H1 (cell line): ENCODE measurements at regions not wholly inside any gene's neighbourhood (a gene's known extent, or its start where the extent isn't known, plus 50 kb on each side); places are given as distances from the start of the nearest gene placed in this dataset.

Experiments used
- CTCF ChIA-PET: fragments of 300-600 bp; sonication (Branson Sonifier 250); formaldehyde crosslinking; loops from one replicate; lab custom pipeline; 2021; ENCODE audit not compliant: partially characterized antibody; lab: Charles Lee
- POLR2A ChIA-PET: fragments of 300-600 bp; sonication (Branson Sonifier 250); formaldehyde crosslinking; loops from one replicate; lab custom pipeline; 2021; ENCODE audit warnings: inconsistent platforms; ENCODE audit not compliant: partially characterized antibody; lab: Charles Lee
- DNase-seq, 2 experiments: peaks; one replicate each; pipeline versions ENCODE4 v3.0.0 to v3.0.0-alpha.2; 2010 to 2022; ENCODE audit warnings: low spot score in 2 of 2, low read depth in 1 of 2, mixed read lengths in 1 of 2
- FAIRE-seq: peaks from 2 replicates; lab custom pipeline; 2011; peaks lifted over from hg19 to GRCh38; lab: Jason Lieb, UNC
- H2AFZ ChIP-seq: 2 replicates; pipeline ENCODE4 v1.8.1; 2012; ENCODE audit warnings: low read length, inconsistent platforms
- H2AK5ac ChIP-seq: 2 replicates; pipeline ENCODE4 v1.6.1; 2013; ENCODE audit warnings: low read depth, low read length
- H2BK120ac ChIP-seq: replicated peaks from 2 replicates; pipeline ENCODE3; 2013; ENCODE audit warnings: low read depth, low read length, inconsistent platforms
- H2BK12ac ChIP-seq: 2 replicates; pipeline ENCODE4 v1.6.1; 2013; ENCODE audit warnings: low read depth, low read length
- H2BK15ac ChIP-seq: 2 replicates; pipeline ENCODE4 v1.6.1; 2013; ENCODE audit warnings: low read length
- H2BK20ac ChIP-seq: 2 replicates; pipeline ENCODE4 v1.6.1; 2013; ENCODE audit warnings: low read length
- H2BK5ac ChIP-seq: 2 replicates; pipeline ENCODE4 v1.6.1; 2013; ENCODE audit warnings: low read depth, low read length
- H3K14ac ChIP-seq: 2 replicates; pipeline ENCODE4 v1.6.1; 2013; ENCODE audit warnings: inconsistent platforms; ENCODE audit not compliant: insufficient read length
- H3K18ac ChIP-seq: 2 replicates; pipeline ENCODE4 v1.6.1; 2013; ENCODE audit warnings: low read length; ENCODE audit errors: extremely low read depth
- H3K23ac ChIP-seq: 2 replicates; pipeline ENCODE4 v1.6.1; 2013; ENCODE audit warnings: inconsistent platforms; ENCODE audit not compliant: insufficient read length
- H3K23me2 ChIP-seq: 2 replicates; pipeline ENCODE4 v1.6.1; 2013; ENCODE audit warnings: low read depth, low read length
- H3K27ac ChIP-seq: 2 replicates; pipeline ENCODE4 v1.6.1; 2011; ENCODE audit warnings: low read depth, low read length, inconsistent platforms
- H3K27me3 ChIP-seq, 4 experiments: replicated peaks in 1 of 4; 1 replicate in 1 of 4; 2 replicates in 3 of 4; pipeline versions ENCODE4 v1.6.1 to v1.8.1; 2011 to 2013; ENCODE audit warnings: low read length in 3 of 4, mild to moderate bottlenecking in 3 of 4, inconsistent platforms in 2 of 4, mixed read lengths in 2 of 4, moderate library complexity in 1 of 4; ENCODE audit not compliant: control insufficient read depth in 3 of 4, insufficient read depth in 3 of 4; ENCODE audit errors: extremely low read depth in 1 of 4
- H3K36me3 ChIP-seq, 4 experiments: 2 replicates each; pipeline versions ENCODE4 v1.6.1 to v1.8.1; 2011 to 2013; ENCODE audit warnings: mild to moderate bottlenecking in 4 of 4, low read length in 3 of 4, moderate library complexity in 2 of 4, control low read depth in 1 of 4, inconsistent platforms in 1 of 4; ENCODE audit not compliant: insufficient read depth in 4 of 4, control insufficient read depth in 2 of 4
- H3K4ac ChIP-seq: replicated peaks from 2 replicates; pipeline ENCODE3; 2013; ENCODE audit warnings: low read length, low read depth, mixed read lengths, inconsistent platforms; ENCODE audit not compliant: insufficient read length
- H3K4me1 ChIP-seq, 4 experiments: replicated peaks in 1 of 4; 1 replicate in 1 of 4; 2 replicates in 3 of 4; pipeline versions ENCODE4 v1.6.1 to v1.8.1; 2011 to 2013; ENCODE audit warnings: low read length in 3 of 4, inconsistent platforms in 2 of 4, mixed read lengths in 1 of 4; ENCODE audit not compliant: insufficient read depth in 4 of 4, control insufficient read depth in 3 of 4
- H3K4me2 ChIP-seq, 2 experiments: 2 replicates each; pipeline versions ENCODE4 v1.6.1 to v1.8.1; 2011 to 2013; ENCODE audit warnings: low read depth in 2 of 2, low read length in 2 of 2, control low read depth in 1 of 2, inconsistent platforms in 1 of 2, mild to moderate bottlenecking in 1 of 2; ENCODE audit not compliant: insufficient read depth in 1 of 2
- H3K4me3 ChIP-seq, 4 experiments: fragments of 200-600, 300-600 bp in 1 of 4; sonication (generic), shearing (Covaris generic), sonication (Bioruptor Twin) in 1 of 4; 2 replicates each; pipeline versions ENCODE4 v1.5.1 to v1.8.1; 2011 to 2016; ENCODE audit warnings: low read length in 4 of 4, low read depth in 3 of 4, control low read depth in 2 of 4, inconsistent platforms in 2 of 4, mild to moderate bottlenecking in 2 of 4, mixed read lengths in 1 of 4, moderate library complexity in 1 of 4; ENCODE audit not compliant: insufficient read depth in 2 of 4; ENCODE audit errors: extremely low read depth in 1 of 4
- H3K56ac ChIP-seq: replicated peaks from 2 replicates; pipeline ENCODE3; 2013; ENCODE audit warnings: low read depth, mild to moderate bottlenecking, mixed read lengths, low read length, inconsistent platforms; ENCODE audit not compliant: insufficient read length
- H3K79me1 ChIP-seq: 2 replicates; pipeline ENCODE4 v1.6.1; 2013; ENCODE audit warnings: low read depth, low read length, control low read depth
- H3K79me2 ChIP-seq, 2 experiments: 2 replicates each; pipeline versions ENCODE4 v1.6.1 to v1.8.1; 2012 to 2013; ENCODE audit warnings: low read length in 2 of 2, mild to moderate bottlenecking in 2 of 2, inconsistent platforms in 1 of 2; ENCODE audit not compliant: insufficient read depth in 2 of 2, control insufficient read depth in 1 of 2
- H3K9ac ChIP-seq, 4 experiments: replicated peaks in 1 of 4; 1 replicate in 1 of 4; 2 replicates in 3 of 4; pipeline versions ENCODE4 v1.6.1 to v1.8.1; 2011 to 2013; ENCODE audit warnings: low read depth in 3 of 4, low read length in 3 of 4, control low read depth in 2 of 4, mild to moderate bottlenecking in 2 of 4, moderate library complexity in 2 of 4, inconsistent platforms in 1 of 4; ENCODE audit errors: extremely low read depth in 1 of 4
- H3K9me3 ChIP-seq, 2 experiments: 2 replicates each; pipeline versions ENCODE4 v1.6.1 to v1.8.1; 2012 to 2013; ENCODE audit warnings: mild to moderate bottlenecking in 2 of 2, moderate library complexity in 2 of 2, control low read depth in 1 of 2, inconsistent platforms in 1 of 2, low read depth in 1 of 2, low read length in 1 of 2, mixed read lengths in 1 of 2; ENCODE audit not compliant: insufficient read depth in 2 of 2
- H4K20me1 ChIP-seq, 2 experiments: replicated peaks in 1 of 2; 2 replicates each; pipeline versions ENCODE3 to v1.8.1; 2011 to 2013; ENCODE audit warnings: inconsistent platforms in 2 of 2, low read length in 2 of 2, mild to moderate bottlenecking in 1 of 2; ENCODE audit not compliant: insufficient read depth in 2 of 2, control insufficient read depth in 1 of 2
- H4K5ac ChIP-seq: 2 replicates; pipeline ENCODE4 v1.6.1; 2013; ENCODE audit warnings: low read length, low read depth, mixed read lengths, inconsistent platforms; ENCODE audit not compliant: insufficient read length
- H4K8ac ChIP-seq: 2 replicates; pipeline ENCODE4 v1.8.0; 2013; ENCODE audit warnings: mild to moderate bottlenecking, moderate library complexity, low read length, inconsistent platforms; ENCODE audit not compliant: insufficient read depth; ENCODE audit errors: extremely low read depth
- H4K91ac ChIP-seq: replicated peaks from 2 replicates; pipeline ENCODE3; 2013; ENCODE audit warnings: low read length, mixed read lengths, inconsistent platforms; ENCODE audit not compliant: insufficient read length
- ASH2L ChIP-seq: fragments of 200-600, 300-600 bp; sonication (generic); IDR thresholded peaks from one replicate; pipeline ENCODE4 v1.7.1; 2017; ENCODE audit warnings: low read length
- BACH1 ChIP-seq: IDR thresholded peaks from 2 replicates; pipeline ENCODE4 v1.6.1; 2012; ENCODE audit warnings: low read length, improper control_type of control experiment
- CEBPB ChIP-seq: IDR thresholded peaks from 2 replicates; pipeline ENCODE4 v1.6.1; 2012; ENCODE audit warnings: low read depth, low read length
- CTBP2 ChIP-seq: IDR thresholded peaks from 2 replicates; pipeline ENCODE4 v1.7.0; 2011; ENCODE audit warnings: borderline replicate concordance, mild to moderate bottlenecking, moderate library complexity, mixed read lengths, low read length; ENCODE audit not compliant: insufficient read depth, insufficient read length
- FOSL1 ChIP-seq: IDR thresholded peaks from 2 replicates; pipeline ENCODE4 v1.6.1; 2011; ENCODE audit warnings: mild to moderate bottlenecking, low read depth, low read length, moderate library complexity; ENCODE audit not compliant: insufficient read depth
- JUN ChIP-seq: IDR thresholded peaks from 2 replicates; pipeline ENCODE4 v1.6.1; 2011; ENCODE audit warnings: low read depth, mild to moderate bottlenecking, improper control_type of control experiment, low read length
- KDM1A ChIP-seq: fragments of 200-600, 300-600 bp; sonication (generic); IDR thresholded peaks from 2 replicates; pipeline ENCODE4 v1.7.1; 2016; ENCODE audit warnings: mild to moderate bottlenecking, low read length, borderline replicate concordance
- KDM4A ChIP-seq: IDR thresholded peaks from one replicate; pipeline ENCODE4 v1.7.1; 2012; ENCODE audit warnings: low read depth, mild to moderate bottlenecking, moderate library complexity, low read length, inconsistent platforms; ENCODE audit not compliant: severe bottlenecking
- POLR2A ChIP-seq, 2 experiments: IDR thresholded peaks; 1 replicate in 1 of 2; 2 replicates in 1 of 2; pipeline ENCODE4 v1.6.1; 2011; ENCODE audit warnings: low read depth in 2 of 2, low read length in 2 of 2, mild to moderate bottlenecking in 2 of 2; ENCODE audit errors: control extremely low read depth in 1 of 2
- RFX5 ChIP-seq: IDR thresholded peaks from 2 replicates; pipeline ENCODE4 v1.6.1; 2011; ENCODE audit warnings: low read depth, low read length, improper control_type of control experiment, borderline replicate concordance
- RNF2 ChIP-seq: fragments of 200-900, 300-1000 bp; sonication (generic); IDR thresholded peaks from 2 replicates; pipeline ENCODE4 v1.7.1; 2016; ENCODE audit warnings: borderline replicate concordance, low read depth, mild to moderate bottlenecking, antibody characterized with exemption, low read length; ENCODE audit not compliant: poor library complexity, severe bottlenecking; ENCODE audit errors: missing control alignments
- SIX5 ChIP-seq: IDR thresholded peaks from 2 replicates; pipeline ENCODE4 v1.6.1; 2011; ENCODE audit warnings: mild to moderate bottlenecking, low read depth, low read length
- TAF7 ChIP-seq: optimal IDR thresholded peaks from 2 replicates; pipeline ENCODE3; 2011; ENCODE audit warnings: low read depth, mild to moderate bottlenecking, inconsistent platforms, low read length, moderate library complexity, borderline replicate concordance
- TCF12 ChIP-seq: IDR thresholded peaks from 2 replicates; pipeline ENCODE4 v1.6.1; 2011; ENCODE audit warnings: low read depth, mild to moderate bottlenecking, low read length
- USF2 ChIP-seq: IDR thresholded peaks from 2 replicates; pipeline ENCODE4 v1.6.1; 2011; ENCODE audit warnings: low read length, improper control_type of control experiment
- WGBS, 2 experiments: shearing (Covaris generic) in 1 of 2; methylation state at CpG; one replicate each; pipeline versions ENCODE4 v1.1.6 to v1.1.7; 2013 to 2015; ENCODE audit warnings: low lambda C conversion rate in 2 of 2, mixed read lengths in 2 of 2, inconsistent platforms in 1 of 2, low coverage in 1 of 2, missing lambda C conversion rate in 1 of 2; ENCODE audit not compliant: insufficient replicate concordance in 2 of 2, insufficient coverage in 1 of 2, insufficient read length in 1 of 2; ENCODE audit errors: extremely low coverage in 1 of 2, missing lambda C conversion rate in 1 of 2; 5-methylcytosine and 5-hydroxymethylcytosine counted together

DNA sequence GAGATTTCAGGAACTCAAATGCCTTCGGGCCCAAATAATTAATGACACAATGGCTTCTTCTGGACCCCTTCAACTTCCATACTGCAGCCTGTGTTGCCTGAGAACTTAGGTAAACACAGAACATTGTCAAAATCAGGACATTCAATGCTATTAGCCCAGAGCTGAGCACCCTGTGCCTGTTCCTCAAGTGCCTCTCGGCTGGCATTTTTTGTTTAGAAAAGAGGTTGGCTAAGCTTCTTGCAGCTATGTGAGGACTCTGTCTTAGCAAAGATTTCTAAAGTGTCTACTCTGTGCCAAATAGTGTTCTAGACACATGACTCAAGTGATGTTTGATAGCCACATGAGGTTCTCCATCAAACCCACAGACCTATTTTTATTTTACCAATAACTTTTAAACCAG lies 289.3 kb upstream of the ARID1B start:
- Histone ChIP-seq H4K20me1 (no peaks in the 10 kb centered on the region), H3K4me1 (no peaks in the 10 kb centered on the region), H2BK120ac (no peak overlapping the region), H2BK20ac (no peak overlapping the region), H3K79me2 (no peaks in the 10 kb centered on the region), H3K18ac (no peak overlapping the region), H3K23ac (no peak overlapping the region), H2AK5ac (no peak overlapping the region), H2BK15ac (no peak overlapping the region), H3K36me3 (no peaks in the 10 kb centered on the region), H4K8ac (no peak overlapping the region), H3K9ac (no peak overlapping the region), H3K14ac (no peak overlapping the region), H3K9me3 (peaks cover 10 to 17% of the 10 kb centered on the region in 2 experiments; a peak in 3 of 4 replicates), H2AFZ (no peak overlapping the region), H3K4me2 (no peak overlapping the region), H3K27ac (no peak overlapping the region), H3K79me1 (no peaks in the 10 kb centered on the region), H3K4me3 (no peak overlapping the region), H3K4ac (no peak overlapping the region), H4K5ac (no peak overlapping the region), H3K23me2 (no peaks in the 10 kb centered on the region), H2BK5ac (no peak overlapping the region), H3K27me3 (no peaks in the 10 kb centered on the region), H3K56ac (no peak overlapping the region), H4K91ac (no peak overlapping the region), H2BK12ac (no peak overlapping the region)
- ChIA-PET CTCF (no interaction called here), POLR2A (no interaction called here)
- no peak for DNase-seq
- FAIRE-seq = no peak
- 83% methylated on average over 2 of the region's 2 CpGs; no CpG with 5 or more reads in 1 of the 2 experiments for WGBS, 2 experiments
- TF ChIP-seq KDM4A (no peak), FOSL1 (no peak), KDM1A (no peak), CTBP2 (no peak), CEBPB (no peak), RFX5 (no peak), TCF12 (no peak), USF2 (no peak), BACH1 (no peak), ASH2L (no peak), JUN (no peak), SIX5 (no peak), TAF7 (no peak), RNF2 (no peak), POLR2A (IDR thresholded peaks at IDR 0.05; ENCODE audit: control extremely low read depth in 1 of 2, low read depth in 2 of 2, low read length in 2 of 2) (no peak)
